ENCODE measurements at regions not wholly inside any gene's neighbourhood (a gene's known extent, or its start where the extent isn't known, plus 50 kb on each side); places are given as distances from the start of the nearest gene placed in this dataset.

DNA sequence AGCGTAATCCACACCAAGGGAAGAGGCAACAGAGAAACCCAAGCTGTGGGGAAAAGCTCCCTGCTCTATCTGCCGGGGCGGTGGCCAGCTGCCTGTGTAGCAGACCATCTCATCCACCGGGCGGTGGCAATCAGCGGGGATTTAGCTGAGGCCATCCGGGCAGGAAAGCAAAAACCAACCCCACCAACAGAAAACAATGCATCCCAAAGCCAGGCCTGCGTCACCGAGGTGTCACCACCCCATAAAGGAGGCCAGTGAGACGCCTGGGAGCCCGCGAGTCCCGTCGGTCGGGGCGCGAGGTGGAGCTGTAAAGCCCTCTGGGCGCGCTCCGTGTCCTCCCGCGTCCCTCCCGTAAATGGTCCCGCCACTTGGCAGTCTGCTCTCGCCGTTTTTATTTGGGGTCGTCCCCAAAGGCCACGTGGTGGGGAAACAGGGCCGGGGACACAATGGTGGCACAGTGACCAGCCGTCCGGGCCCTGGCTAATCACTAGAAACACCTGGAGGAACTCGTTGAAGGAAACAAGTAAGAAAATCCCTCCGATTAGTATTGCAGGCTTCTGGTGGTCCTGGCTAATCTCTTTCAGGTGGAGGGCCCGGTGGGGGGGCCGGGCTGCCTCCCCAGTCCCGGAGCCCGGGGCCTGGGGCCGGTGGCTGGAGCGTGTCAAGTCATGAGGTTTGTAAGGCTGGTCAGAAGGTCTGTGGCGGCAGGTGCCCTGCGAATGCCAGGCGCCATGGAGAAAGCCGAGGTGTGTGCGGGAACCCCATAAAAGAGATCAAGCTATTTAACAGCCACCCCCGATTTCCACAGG is 94.7 kb upstream of the GSC start:
- no peak for TF ChIP-seq EZH2phosphoT487 (IDR thresholded peaks at IDR 0.05; ENCODE audit: borderline replicate concordance, low read length)
- TF ChIP-seq, protein P1, sequence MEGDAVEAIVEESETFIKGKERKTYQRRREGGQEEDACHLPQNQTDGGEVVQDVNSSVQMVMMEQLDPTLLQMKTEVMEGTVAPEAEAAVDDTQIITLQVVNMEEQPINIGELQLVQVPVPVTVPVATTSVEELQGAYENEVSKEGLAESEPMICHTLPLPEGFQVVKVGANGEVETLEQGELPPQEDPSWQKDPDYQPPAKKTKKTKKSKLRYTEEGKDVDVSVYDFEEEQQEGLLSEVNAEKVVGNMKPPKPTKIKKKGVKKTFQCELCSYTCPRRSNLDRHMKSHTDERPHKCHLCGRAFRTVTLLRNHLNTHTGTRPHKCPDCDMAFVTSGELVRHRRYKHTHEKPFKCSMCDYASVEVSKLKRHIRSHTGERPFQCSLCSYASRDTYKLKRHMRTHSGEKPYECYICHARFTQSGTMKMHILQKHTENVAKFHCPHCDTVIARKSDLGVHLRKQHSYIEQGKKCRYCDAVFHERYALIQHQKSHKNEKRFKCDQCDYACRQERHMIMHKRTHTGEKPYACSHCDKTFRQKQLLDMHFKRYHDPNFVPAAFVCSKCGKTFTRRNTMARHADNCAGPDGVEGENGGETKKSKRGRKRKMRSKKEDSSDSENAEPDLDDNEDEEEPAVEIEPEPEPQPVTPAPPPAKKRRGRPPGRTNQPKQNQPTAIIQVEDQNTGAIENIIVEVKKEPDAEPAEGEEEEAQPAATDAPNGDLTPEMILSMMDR (IDR thresholded peaks at IDR 0.05; ENCODE audit: low read depth, low read length, poor library complexity, severe bottlenecking), result no peak

All from DOHH2 (cell line).